GM23248 (cell line): ENCODE measurements at regions not wholly inside any gene's neighbourhood (a gene's known extent, or its start where the extent isn't known, plus 50 kb on each side); places are given as distances from the start of the nearest gene placed in this dataset.

ENCODE experiments used
- EZH2 ChIP-seq: fragments of 200-600 bp; sonication (generic); IDR thresholded peaks from 2 replicates; pipeline ENCODE4 v1.6.1; 2018; ENCODE audit warnings: antibody characterized with exemption, mild to moderate bottlenecking; ENCODE audit not compliant: insufficient read depth, poor library complexity, severe bottlenecking
- EZH2phosphoT487 ChIP-seq: fragments of 200-600 bp; sonication (generic); IDR thresholded peaks from 2 replicates; pipeline ENCODE4 v1.6.1; 2018; ENCODE audit warnings: antibody characterized with exemption, moderate library complexity, mild to moderate bottlenecking, low read depth; ENCODE audit not compliant: insufficient read depth

- no peak for TF ChIP-seq EZH2phosphoT487
- no peak for TF ChIP-seq EZH2
Measured at GRCh38 chr3:70507486-70507885, 195.0 kb upstream of the MDFIC2 start.
